Activated T-cell treated with anti-CD3 and anti-CD28 coated beads, Interleukin-2, amount 50 U/mL, for 1 hour (primary cell): ENCODE measurements at regions not wholly inside any gene's neighbourhood (a gene's known extent, or its start where the extent isn't known, plus 50 kb on each side); places are given as distances from the start of the nearest gene placed in this dataset.

Experiments
- DNase-seq: peaks from one replicate; pipeline ENCODE4 v3.0.0-alpha.2; 2020

GRCh38 chr7:7127773-7128172, 54.6 kb upstream of the C1GALT1 start:
- no peak for DNase-seq

- no peak for DNase-seq
Observed at GRCh38 chr7:7129381-7129780, 53.0 kb upstream of the C1GALT1 start.

- no peak for DNase-seq
Observed at GRCh38 chr7:7131273-7131672, 51.1 kb upstream of the C1GALT1 start.
